ENCODE measurements at regions not wholly inside any gene's neighbourhood (a gene's known extent, or its start where the extent isn't known, plus 50 kb on each side); places are given as distances from the start of the nearest gene placed in this dataset.
A peak's percentile ranks its signal among the peaks of the same experiment; 100 is the strongest.

DNA sequence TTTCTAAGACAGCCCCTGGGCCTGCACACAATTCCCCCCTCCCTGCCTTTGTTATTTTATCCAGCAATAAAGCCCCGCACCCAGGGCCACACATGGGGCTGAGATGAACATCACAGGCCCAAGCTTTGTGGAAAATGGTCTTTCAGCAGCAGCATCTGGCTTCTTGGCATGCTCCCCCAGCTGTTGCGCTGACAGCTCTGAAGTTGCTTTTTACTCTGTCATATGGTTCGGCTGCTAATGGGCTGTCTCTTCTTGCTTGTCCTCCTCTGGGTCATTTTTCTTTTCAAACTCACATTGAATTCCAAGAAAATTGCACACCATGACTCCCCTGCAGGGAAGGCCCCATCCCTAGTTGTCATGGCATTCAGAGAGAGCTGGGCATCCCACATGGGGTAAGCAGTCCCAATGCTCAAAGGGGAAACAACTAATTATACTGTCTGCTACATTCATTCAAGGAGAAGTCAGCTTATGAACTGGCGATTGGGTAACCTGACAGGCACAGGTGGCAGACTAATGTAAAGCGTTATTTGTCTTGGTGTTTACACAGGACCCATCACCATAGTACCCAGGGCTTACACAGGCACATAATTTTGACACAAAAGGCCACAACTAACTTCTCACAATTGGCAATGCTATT lies 74.0 kb upstream of the CDKN3 start:
- TF ChIP-seq, protein P1, sequence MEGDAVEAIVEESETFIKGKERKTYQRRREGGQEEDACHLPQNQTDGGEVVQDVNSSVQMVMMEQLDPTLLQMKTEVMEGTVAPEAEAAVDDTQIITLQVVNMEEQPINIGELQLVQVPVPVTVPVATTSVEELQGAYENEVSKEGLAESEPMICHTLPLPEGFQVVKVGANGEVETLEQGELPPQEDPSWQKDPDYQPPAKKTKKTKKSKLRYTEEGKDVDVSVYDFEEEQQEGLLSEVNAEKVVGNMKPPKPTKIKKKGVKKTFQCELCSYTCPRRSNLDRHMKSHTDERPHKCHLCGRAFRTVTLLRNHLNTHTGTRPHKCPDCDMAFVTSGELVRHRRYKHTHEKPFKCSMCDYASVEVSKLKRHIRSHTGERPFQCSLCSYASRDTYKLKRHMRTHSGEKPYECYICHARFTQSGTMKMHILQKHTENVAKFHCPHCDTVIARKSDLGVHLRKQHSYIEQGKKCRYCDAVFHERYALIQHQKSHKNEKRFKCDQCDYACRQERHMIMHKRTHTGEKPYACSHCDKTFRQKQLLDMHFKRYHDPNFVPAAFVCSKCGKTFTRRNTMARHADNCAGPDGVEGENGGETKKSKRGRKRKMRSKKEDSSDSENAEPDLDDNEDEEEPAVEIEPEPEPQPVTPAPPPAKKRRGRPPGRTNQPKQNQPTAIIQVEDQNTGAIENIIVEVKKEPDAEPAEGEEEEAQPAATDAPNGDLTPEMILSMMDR (IDR thresholded peaks at IDR 0.05): no peak

DNA sequence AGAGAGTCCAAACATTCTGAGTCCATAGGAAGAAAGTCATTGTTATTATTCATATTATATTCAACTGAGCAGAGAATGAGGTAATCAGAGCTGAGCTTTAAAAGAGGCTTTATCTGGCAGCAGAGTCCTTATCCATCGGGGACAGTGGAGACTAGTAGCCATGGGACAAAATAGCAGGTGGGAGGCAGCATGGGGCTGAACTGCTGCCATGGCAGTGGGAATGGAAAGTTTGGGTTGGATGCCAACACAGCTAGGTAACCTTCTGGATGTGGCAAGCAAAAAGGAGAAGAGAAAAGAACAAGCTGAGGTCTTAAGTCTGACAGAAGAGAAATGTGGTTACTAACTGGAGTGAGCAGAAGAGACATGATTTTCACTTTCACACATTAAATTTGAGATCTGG lies 71.0 kb upstream of the CDKN3 start:
- TF ChIP-seq, protein P1 (IDR thresholded peaks at IDR 0.05): no peak

- TF ChIP-seq, protein P1 (IDR thresholded peaks at IDR 0.05): peak; percentile 78
These were observed 67.6 kb upstream of the CDKN3 start for GRCh38 chr14:54329082-54329695.

DNA sequence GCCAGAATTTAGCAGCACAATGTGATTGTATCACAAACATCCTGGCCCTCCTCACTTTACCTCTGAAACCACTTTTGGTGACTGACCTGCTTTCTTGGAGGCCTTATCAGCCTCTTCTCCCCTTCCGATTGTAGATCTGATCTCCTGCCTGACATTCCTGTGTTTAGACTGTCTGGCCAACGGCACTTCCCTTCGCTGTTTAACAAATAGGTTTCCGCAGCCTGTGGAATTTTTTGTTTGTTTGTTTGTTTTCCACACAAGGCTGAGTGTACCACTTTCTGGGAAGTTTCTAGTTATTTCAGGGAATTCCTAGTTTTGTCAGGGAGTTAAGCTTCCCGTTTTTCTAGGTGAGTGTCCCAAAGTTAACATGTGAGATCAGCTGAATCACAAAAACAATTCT lies 65.9 kb upstream of the CDKN3 start:
- TF ChIP-seq, protein P1 (IDR thresholded peaks at IDR 0.05): no peak

DNA sequence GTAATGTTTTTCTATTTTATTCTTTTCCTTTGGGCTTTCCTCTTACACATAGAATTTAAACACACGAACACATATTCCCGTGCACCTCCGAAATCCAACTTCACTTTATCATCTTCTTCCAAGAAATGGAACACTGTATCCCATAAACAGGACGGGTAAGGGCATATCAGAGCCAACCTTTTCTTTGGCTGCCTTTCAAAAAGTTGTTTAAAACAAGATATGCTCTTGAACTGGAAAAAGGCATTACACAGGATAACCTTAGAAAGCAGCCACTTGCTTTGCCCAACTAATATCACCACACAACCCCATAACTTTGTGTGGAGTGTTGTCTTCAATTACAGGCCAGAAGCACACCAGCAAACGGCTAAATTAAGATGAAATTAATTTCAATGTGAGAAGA lies 65.3 kb upstream of the CDKN3 start:
- TF ChIP-seq, protein P1 (IDR thresholded peaks at IDR 0.05): no peak

DNA sequence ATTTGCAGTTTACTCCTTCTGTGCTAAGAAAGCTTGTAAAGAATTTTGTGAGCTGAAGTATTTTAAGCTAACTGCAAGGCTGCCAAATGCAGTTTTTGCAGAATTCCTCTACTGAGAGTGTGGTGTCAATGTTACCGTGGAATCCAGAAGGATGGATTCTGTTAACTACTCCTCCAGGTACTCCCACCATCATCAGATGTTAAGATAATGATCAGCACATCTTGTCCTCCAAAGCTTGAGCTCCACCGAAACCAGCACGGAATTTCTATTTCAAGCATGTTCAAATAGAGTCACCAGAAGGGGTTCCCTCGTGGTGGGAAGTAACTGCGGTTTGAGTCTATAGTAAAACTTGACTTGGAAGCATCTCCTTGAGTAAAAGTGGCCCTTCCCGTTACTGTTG lies 64.3 kb upstream of the CDKN3 start:
- TF ChIP-seq, protein P1 (IDR thresholded peaks at IDR 0.05): no peak

GRCh38 chr14:54333511-54333910 lies 63.3 kb upstream of the CDKN3 start:
- TF ChIP-seq, protein P1 (IDR thresholded peaks at IDR 0.05): no peak

All from LNCAP (cell line).